GM12878 (cell line): ENCODE measurements at regions not wholly inside any gene's neighbourhood (a gene's known extent, or its start where the extent isn't known, plus 50 kb on each side); places are given as distances from the start of the nearest gene placed in this dataset.

ENCODE experiments used
- BRCA1 ChIP-seq: IDR thresholded peaks from 2 replicates; pipeline ENCODE4 v1.6.1; 2011; ENCODE audit warnings: low read depth, low read length, improper control_type of control experiment
- CBX5 ChIP-seq: sonication (generic); IDR thresholded peaks from 2 replicates; pipeline ENCODE4 v1.6.1; 2016; ENCODE audit warnings: low read depth, moderate library complexity, mild to moderate bottlenecking, inconsistent platforms
- GATAD2B ChIP-seq: fragments of 450-650 bp; conservative IDR thresholded peaks from 2 replicates; pipeline ENCODE4 v1.6.1; 2017; ENCODE audit warnings: low read depth, mild to moderate bottlenecking, moderate library complexity
- HDAC6 ChIP-seq: fragments of 200-600 bp; sonication (generic); IDR thresholded peaks from one replicate; pipeline ENCODE4 v1.8.0; 2017; ENCODE audit warnings: antibody characterized with exemption; ENCODE audit not compliant: unreplicated experiment
- IKZF1 ChIP-seq: fragments of 450-650 bp; conservative IDR thresholded peaks from 2 replicates; pipeline ENCODE4 v1.6.1; 2017; ENCODE audit warnings: antibody characterized with exemption, mild to moderate bottlenecking
- JUND ChIP-seq: IDR thresholded peaks from 2 replicates; pipeline ENCODE4 v1.6.1; 2012; ENCODE audit warnings: low read depth, mild to moderate bottlenecking, low read length, improper control_type of control experiment, moderate library complexity
- MYB ChIP-seq: fragments of 150-350 bp; IDR thresholded peaks from 2 replicates; pipeline ENCODE4 v1.6.1; 2014; ENCODE audit warnings: mild to moderate bottlenecking, low read depth, low read length, borderline replicate concordance
- NBN ChIP-seq: fragments of 450-650 bp; IDR thresholded peaks from 2 replicates; pipeline ENCODE4 v1.6.1; 2016
- NFIC ChIP-seq: IDR thresholded peaks from 2 replicates; pipeline ENCODE4 v1.6.1; 2012; ENCODE audit warnings: low read depth, mild to moderate bottlenecking, inconsistent platforms, low read length, moderate library complexity
- NFYB ChIP-seq: IDR thresholded peaks from 2 replicates; pipeline ENCODE4 v1.6.1; 2011; ENCODE audit warnings: low read depth, mild to moderate bottlenecking, low read length, improper control_type of control experiment, moderate library complexity; ENCODE audit not compliant: insufficient read depth
- SUPT20H ChIP-seq: IDR thresholded peaks from 2 replicates; pipeline ENCODE4 v1.6.1; 2011; ENCODE audit warnings: low read depth, mild to moderate bottlenecking, low read length, moderate library complexity, borderline replicate concordance; ENCODE audit not compliant: control insufficient read depth
- ZNF274 ChIP-seq: IDR thresholded peaks from one replicate; pipeline ENCODE4 v1.8.0; 2011; ENCODE audit not compliant: insufficient read length, insufficient read depth
- TF ChIP-seq, protein P1 (sequence below): IDR thresholded peaks from 2 replicates; pipeline ENCODE4 v1.6.1; 2011; ENCODE audit warnings: low read depth, low read length, improper control_type of control experiment, borderline replicate concordance
- TF ChIP-seq, protein P2 (sequence below): fragments of 450-650 bp; IDR thresholded peaks from 2 replicates; pipeline ENCODE4 v1.6.1; 2014; ENCODE audit warnings: mild to moderate bottlenecking
- TF ChIP-seq, protein P3 (sequence below): fragments of 450-650 bp; IDR thresholded peaks from 2 replicates; pipeline ENCODE4 v1.6.1; 2016; ENCODE audit warnings: mild to moderate bottlenecking

DNA sequence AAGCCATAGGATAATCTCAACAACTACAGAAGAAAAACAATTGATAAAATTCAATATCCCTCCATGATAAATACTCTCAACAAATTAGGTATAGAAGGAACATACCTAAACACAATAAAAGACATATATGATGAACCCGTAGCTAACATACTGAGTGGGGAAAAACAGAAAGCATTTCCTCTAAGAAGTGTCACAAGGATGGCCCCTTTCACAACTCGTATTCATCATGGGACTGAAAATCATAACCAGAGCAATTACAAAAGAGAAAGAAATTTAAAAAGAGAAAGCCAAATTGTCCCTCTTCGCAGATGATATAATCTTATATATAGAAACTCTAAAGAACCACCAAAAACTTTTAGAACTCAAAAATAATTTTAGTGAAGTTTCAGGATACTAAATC, 146.3 kb upstream of the RGMB start (continued):
- TF ChIP-seq, protein P1, sequence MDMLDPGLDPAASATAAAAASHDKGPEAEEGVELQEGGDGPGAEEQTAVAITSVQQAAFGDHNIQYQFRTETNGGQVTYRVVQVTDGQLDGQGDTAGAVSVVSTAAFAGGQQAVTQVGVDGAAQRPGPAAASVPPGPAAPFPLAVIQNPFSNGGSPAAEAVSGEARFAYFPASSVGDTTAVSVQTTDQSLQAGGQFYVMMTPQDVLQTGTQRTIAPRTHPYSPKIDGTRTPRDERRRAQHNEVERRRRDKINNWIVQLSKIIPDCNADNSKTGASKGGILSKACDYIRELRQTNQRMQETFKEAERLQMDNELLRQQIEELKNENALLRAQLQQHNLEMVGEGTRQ, result no peak
- TF ChIP-seq MYB (no peak), JUND (no peak), HDAC6 (no peak), BRCA1 (no peak), NFIC (no peak), NBN (no peak), NFYB (no peak), SUPT20H (no peak), CBX5 (no peak), GATAD2B (no peak), IKZF1 (no peak), ZNF274 (no peak)
- TF ChIP-seq, protein P2, sequence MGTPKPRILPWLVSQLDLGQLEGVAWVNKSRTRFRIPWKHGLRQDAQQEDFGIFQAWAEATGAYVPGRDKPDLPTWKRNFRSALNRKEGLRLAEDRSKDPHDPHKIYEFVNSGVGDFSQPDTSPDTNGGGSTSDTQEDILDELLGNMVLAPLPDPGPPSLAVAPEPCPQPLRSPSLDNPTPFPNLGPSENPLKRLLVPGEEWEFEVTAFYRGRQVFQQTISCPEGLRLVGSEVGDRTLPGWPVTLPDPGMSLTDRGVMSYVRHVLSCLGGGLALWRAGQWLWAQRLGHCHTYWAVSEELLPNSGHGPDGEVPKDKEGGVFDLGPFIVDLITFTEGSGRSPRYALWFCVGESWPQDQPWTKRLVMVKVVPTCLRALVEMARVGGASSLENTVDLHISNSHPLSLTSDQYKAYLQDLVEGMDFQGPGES, result no peak
- TF ChIP-seq, protein P3, sequence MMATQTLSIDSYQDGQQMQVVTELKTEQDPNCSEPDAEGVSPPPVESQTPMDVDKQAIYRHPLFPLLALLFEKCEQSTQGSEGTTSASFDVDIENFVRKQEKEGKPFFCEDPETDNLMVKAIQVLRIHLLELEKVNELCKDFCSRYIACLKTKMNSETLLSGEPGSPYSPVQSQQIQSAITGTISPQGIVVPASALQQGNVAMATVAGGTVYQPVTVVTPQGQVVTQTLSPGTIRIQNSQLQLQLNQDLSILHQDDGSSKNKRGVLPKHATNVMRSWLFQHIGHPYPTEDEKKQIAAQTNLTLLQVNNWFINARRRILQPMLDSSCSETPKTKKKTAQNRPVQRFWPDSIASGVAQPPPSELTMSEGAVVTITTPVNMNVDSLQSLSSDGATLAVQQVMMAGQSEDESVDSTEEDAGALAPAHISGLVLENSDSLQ, result no peak
- TF ChIP-seq, all 136 proteins: peak for 0
